ENCODE measurements at regions not wholly inside any gene's neighbourhood (a gene's known extent, or its start where the extent isn't known, plus 50 kb on each side); places are given as distances from the start of the nearest gene placed in this dataset.

DNA sequence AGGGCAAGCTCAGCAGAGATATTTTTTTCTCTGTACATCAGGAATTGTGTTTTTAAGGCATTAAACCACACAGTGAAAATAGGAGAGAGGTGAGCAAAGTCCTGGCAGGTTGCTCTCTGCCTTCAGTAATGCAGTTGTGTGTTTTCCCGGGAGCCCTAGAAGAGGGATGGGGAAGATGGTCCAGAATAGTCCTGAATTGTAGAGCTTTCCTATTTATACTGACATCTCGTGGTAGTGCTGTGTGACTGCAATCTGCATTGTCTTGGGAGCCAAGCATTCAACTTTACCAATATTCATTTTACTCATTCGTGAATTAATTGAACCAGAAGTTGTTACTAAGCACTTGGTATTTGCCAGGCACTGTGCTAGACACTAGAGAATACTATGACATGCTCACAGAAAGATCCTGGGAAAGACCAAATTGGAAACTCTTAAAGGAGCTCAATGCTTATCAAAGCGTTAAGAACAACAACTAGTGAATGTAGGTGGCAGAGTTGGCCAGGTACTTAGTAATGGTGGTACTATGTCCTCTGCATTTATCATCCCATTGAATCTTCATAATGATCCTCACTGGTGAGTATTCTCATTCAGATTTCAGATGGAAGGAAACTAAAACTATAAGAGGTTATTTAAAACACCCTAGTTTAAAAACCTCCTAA, 214.6 kb downstream of the TRIB2 start:
- no peaks in the 10 kb centered on the region for H3K9me3 ChIP-seq (ENCODE audit: control insufficient read depth, insufficient read depth, low read depth, low read length)
- H3K4me3 ChIP-seq (ENCODE audit: low read depth in 2 of 2, low read length in 2 of 2): no peak overlapping the region
- ATAC-seq: peak; percentile 92; the same call in 1 of the 2 replicates
- H3K27me3 ChIP-seq (ENCODE audit: control insufficient read depth, insufficient read depth, low read length): no peaks in the 10 kb centered on the region
- intact Hi-C loops (cut with micrococcal nuclease; ENCODE audit: unreplicated experiment) (loop anchor here (5.0 kb wide), 2 partner anchors 214 to 1099 kb away; partner anchors contain the start of gene TRIB2), in situ Hi-C loops (cut with HindIII; ENCODE audit: low pct_unique_long_range_greater_than_20kb, low sequenced_read_pairs) (no loop called here)
- H3K27ac ChIP-seq (ENCODE audit: low read length): no peak overlapping the region
- peaks cover 13% of the 10 kb centered on the region; the same call in 1 of the 2 replicates for H3K4me1 ChIP-seq (ENCODE audit: control insufficient read depth, insufficient read depth, low read length)
- TF ChIP-seq POLR2AphosphoS5 (IDR thresholded peaks at IDR 0.05; ENCODE audit: low read depth, low read length): no peak
- TF ChIP-seq, protein P1, sequence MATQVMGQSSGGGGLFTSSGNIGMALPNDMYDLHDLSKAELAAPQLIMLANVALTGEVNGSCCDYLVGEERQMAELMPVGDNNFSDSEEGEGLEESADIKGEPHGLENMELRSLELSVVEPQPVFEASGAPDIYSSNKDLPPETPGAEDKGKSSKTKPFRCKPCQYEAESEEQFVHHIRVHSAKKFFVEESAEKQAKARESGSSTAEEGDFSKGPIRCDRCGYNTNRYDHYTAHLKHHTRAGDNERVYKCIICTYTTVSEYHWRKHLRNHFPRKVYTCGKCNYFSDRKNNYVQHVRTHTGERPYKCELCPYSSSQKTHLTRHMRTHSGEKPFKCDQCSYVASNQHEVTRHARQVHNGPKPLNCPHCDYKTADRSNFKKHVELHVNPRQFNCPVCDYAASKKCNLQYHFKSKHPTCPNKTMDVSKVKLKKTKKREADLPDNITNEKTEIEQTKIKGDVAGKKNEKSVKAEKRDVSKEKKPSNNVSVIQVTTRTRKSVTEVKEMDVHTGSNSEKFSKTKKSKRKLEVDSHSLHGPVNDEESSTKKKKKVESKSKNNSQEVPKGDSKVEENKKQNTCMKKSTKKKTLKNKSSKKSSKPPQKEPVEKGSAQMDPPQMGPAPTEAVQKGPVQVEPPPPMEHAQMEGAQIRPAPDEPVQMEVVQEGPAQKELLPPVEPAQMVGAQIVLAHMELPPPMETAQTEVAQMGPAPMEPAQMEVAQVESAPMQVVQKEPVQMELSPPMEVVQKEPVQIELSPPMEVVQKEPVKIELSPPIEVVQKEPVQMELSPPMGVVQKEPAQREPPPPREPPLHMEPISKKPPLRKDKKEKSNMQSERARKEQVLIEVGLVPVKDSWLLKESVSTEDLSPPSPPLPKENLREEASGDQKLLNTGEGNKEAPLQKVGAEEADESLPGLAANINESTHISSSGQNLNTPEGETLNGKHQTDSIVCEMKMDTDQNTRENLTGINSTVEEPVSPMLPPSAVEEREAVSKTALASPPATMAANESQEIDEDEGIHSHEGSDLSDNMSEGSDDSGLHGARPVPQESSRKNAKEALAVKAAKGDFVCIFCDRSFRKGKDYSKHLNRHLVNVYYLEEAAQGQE (IDR thresholded peaks at IDR 0.05; ENCODE audit: insufficient read depth in 1 of 2, low read depth in 2 of 2, low read length in 1 of 2): no peak
- TF ChIP-seq SIN3A (IDR thresholded peaks at IDR 0.05; ENCODE audit: borderline replicate concordance, insufficient read depth, low read depth, low read length): no peak
- TF ChIP-seq, protein P2, sequence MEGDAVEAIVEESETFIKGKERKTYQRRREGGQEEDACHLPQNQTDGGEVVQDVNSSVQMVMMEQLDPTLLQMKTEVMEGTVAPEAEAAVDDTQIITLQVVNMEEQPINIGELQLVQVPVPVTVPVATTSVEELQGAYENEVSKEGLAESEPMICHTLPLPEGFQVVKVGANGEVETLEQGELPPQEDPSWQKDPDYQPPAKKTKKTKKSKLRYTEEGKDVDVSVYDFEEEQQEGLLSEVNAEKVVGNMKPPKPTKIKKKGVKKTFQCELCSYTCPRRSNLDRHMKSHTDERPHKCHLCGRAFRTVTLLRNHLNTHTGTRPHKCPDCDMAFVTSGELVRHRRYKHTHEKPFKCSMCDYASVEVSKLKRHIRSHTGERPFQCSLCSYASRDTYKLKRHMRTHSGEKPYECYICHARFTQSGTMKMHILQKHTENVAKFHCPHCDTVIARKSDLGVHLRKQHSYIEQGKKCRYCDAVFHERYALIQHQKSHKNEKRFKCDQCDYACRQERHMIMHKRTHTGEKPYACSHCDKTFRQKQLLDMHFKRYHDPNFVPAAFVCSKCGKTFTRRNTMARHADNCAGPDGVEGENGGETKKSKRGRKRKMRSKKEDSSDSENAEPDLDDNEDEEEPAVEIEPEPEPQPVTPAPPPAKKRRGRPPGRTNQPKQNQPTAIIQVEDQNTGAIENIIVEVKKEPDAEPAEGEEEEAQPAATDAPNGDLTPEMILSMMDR (IDR thresholded peaks at IDR 0.05): peak; percentile 87
- TF ChIP-seq TCF7L2 (IDR thresholded peaks at IDR 0.05; ENCODE audit: low read depth, low read length): no peak
- peak; percentile 51 for DNase-seq (ENCODE audit: low read depth, low spot score)
- ChIA-PET POLR2A (no interaction called here), CTCF (interaction anchor here (0.6 to 1.5 kb wide), 4 partner anchors 24 to 1102 kb away, joined by 3 to 10 read pairs (median 4); no protein-coding TSS in a partner anchor)
- H3K36me3 ChIP-seq (ENCODE audit: control insufficient read depth, insufficient read depth, low read length): no peaks in the 10 kb centered on the region
- BruUV-seq (replicated peaks): no TSS peak

DNA sequence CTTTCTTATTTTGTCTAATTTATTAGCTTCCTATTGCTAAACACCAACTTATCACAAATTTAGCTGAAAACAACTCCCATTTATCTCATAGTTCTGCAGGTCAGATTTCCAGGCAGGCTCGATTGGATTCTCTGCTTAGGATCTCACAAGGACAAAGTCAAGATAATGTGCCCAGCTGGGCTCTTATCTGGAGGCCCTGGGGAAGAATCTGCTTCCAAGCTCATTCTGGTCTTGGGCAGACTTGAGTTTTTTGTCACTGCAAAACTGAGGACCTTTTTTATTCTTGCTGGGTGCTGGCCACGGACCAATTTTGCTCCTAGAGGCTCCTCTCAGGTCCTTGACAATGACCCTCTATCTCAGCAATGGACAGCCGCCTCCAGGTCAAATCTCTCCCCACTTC, 215.5 kb downstream of the TRIB2 start:
- TF ChIP-seq, protein P2 (IDR thresholded peaks at IDR 0.05): no peak
- TF ChIP-seq SIN3A (IDR thresholded peaks at IDR 0.05; ENCODE audit: borderline replicate concordance, insufficient read depth, low read depth, low read length) (no peak), POLR2AphosphoS5 (IDR thresholded peaks at IDR 0.05; ENCODE audit: low read depth, low read length) (no peak), TCF7L2 (IDR thresholded peaks at IDR 0.05; ENCODE audit: low read depth, low read length) (no peak)
- TF ChIP-seq, protein P1 (IDR thresholded peaks at IDR 0.05; ENCODE audit: insufficient read depth in 1 of 2, low read depth in 2 of 2, low read length in 1 of 2): no peak
- no peaks in the 10 kb centered on the region for H3K36me3 ChIP-seq (ENCODE audit: control insufficient read depth, insufficient read depth, low read length)
- no peak overlapping the region for H3K27ac ChIP-seq (ENCODE audit: low read length)
- DNase-seq (ENCODE audit: low read depth, low spot score) (no peak), ATAC-seq (no peak)
- no peak overlapping the region for H3K4me3 ChIP-seq (ENCODE audit: low read depth in 2 of 2, low read length in 2 of 2)
- BruUV-seq (replicated peaks): no TSS peak
- ChIA-PET POLR2A (no interaction called here), CTCF (interaction anchor here (0.8 kb wide), 1 partner anchor 51 kb away, joined by 3 read pairs; no protein-coding TSS in a partner anchor)
- intact Hi-C loops (cut with micrococcal nuclease; ENCODE audit: unreplicated experiment) (loop anchor here (5.0 kb wide), 2 partner anchors 215 to 1100 kb away; partner anchors contain the start of gene TRIB2), in situ Hi-C loops (cut with HindIII; ENCODE audit: low pct_unique_long_range_greater_than_20kb, low sequenced_read_pairs) (no loop called here)
- H3K27me3 ChIP-seq (ENCODE audit: control insufficient read depth, insufficient read depth, low read length): no peaks in the 10 kb centered on the region
- H3K9me3 ChIP-seq (ENCODE audit: control insufficient read depth, insufficient read depth, low read depth, low read length): no peaks in the 10 kb centered on the region
- H3K4me1 ChIP-seq (ENCODE audit: control insufficient read depth, insufficient read depth, low read length): peaks cover 13% of the 10 kb centered on the region; the same call in 1 of the 2 replicates

Data from Panc1 (cell line).